Epithelial cell of proximal tubule (primary cell): ENCODE measurements at regions not wholly inside any gene's neighbourhood (a gene's known extent, or its start where the extent isn't known, plus 50 kb on each side); places are given as distances from the start of the nearest gene placed in this dataset.

Source experiments
- DNase-seq: peaks from one replicate; pipeline ENCODE4 v3.0.0-alpha.2; 2011; ENCODE audit warnings: low read depth
- H3K4me3 ChIP-seq: 2 replicates; pipeline ENCODE4 v1.5.1; 2011; ENCODE audit warnings: low read depth, mild to moderate bottlenecking, low read length
- CTCF ChIP-seq: conservative IDR thresholded peaks from 2 replicates; pipeline ENCODE4 v1.5.1; 2012; ENCODE audit warnings: low read depth, mild to moderate bottlenecking, low read length

- DNase-seq, result no peak
- H3K4me3 ChIP-seq, result no peak overlapping the region
- TF ChIP-seq CTCF, result no peak
Observed at GRCh38 chr13:82912564-82912963, 969.7 kb downstream of the SLITRK1 start.

- no peak for DNase-seq
- no peak overlapping the region for H3K4me3 ChIP-seq
- TF ChIP-seq CTCF, result no peak
Observed at GRCh38 chr13:82905071-82905470, 977.2 kb downstream of the SLITRK1 start.

- no peak overlapping the region for H3K4me3 ChIP-seq
- DNase-seq, result no peak
- no peak for TF ChIP-seq CTCF
Observed at GRCh38 chr13:82900453-82900852, 981.8 kb downstream of the SLITRK1 start.

- TF ChIP-seq CTCF, result no peak
- H3K4me3 ChIP-seq, result no peak overlapping the region
- no peak for DNase-seq
Observed at GRCh38 chr13:82898586-82898985, 983.7 kb downstream of the SLITRK1 start.

- no peak for DNase-seq
- no peak overlapping the region for H3K4me3 ChIP-seq
- no peak for TF ChIP-seq CTCF
Observed at GRCh38 chr13:82879921-82880320, 1002.4 kb downstream of the SLITRK1 start.

- no peak for TF ChIP-seq CTCF
- peak; percentile 50 for DNase-seq
- no peak overlapping the region for H3K4me3 ChIP-seq
Observed at GRCh38 chr13:82878536-82878935, 1003.7 kb downstream of the SLITRK1 start.

- H3K4me3 ChIP-seq, result no peak overlapping the region
- DNase-seq, result no peak
- TF ChIP-seq CTCF, result no peak
Observed at GRCh38 chr13:82867284-82867683, 1015.0 kb downstream of the SLITRK1 start.
